ENCODE measurements at regions not wholly inside any gene's neighbourhood (a gene's known extent, or its start where the extent isn't known, plus 50 kb on each side); places are given as distances from the start of the nearest gene placed in this dataset.

DNA sequence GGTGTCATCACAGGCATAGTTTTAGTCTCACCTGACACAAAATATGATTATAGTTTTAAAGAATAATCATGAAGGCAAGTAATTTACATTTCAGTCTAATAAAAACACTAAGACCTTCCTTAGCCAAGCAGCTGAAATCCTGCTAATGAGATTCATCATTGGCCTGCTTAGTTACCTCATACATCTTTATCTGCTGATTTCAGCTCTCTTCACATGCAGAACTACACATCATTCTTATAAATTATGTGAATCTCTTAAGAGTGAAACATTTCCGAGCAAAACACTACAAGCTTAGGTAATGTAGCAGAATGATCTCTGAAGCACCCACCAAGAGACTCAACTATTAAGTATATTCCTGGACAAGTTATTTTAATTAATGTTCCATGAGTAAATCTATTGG lies 198.1 kb downstream of the DPY19L2 start:
- no peak overlapping the region for H3K4me3 ChIP-seq
- in situ Hi-C loops (cut with MboI) (no loop called here), intact Hi-C loops (cut with micrococcal nuclease; ENCODE audit: unreplicated experiment) (no loop called here)
- CTCF ChIA-PET = no interaction called here
- no peak overlapping the region for H3K9ac ChIP-seq (ENCODE audit: control insufficient read depth, insufficient read depth, low read length)
- no peak for DNase-seq (ENCODE audit: low read depth, low spot score)
- BruUV-seq (replicated peaks) = no TSS peak
- no peaks in the 10 kb centered on the region for H4K20me1 ChIP-seq (ENCODE audit: control insufficient read depth, insufficient read depth)
- POLR2A ChIA-PET = no interaction called here
- RAD21 ChIA-PET (ENCODE audit: unreplicated experiment) = no interaction called here
- TF ChIP-seq EGR1 (IDR thresholded peaks at IDR 0.05; ENCODE audit: borderline replicate concordance in 1 of 2, low read depth in 2 of 2, low read length in 2 of 2) = no peak
- TF ChIP-seq POLR2AphosphoS5 (IDR thresholded peaks at IDR 0.05; ENCODE audit: low read length) = no peak
- TF ChIP-seq CHD4 (IDR thresholded peaks at IDR 0.05) = no peak
- TF ChIP-seq, protein P1, sequence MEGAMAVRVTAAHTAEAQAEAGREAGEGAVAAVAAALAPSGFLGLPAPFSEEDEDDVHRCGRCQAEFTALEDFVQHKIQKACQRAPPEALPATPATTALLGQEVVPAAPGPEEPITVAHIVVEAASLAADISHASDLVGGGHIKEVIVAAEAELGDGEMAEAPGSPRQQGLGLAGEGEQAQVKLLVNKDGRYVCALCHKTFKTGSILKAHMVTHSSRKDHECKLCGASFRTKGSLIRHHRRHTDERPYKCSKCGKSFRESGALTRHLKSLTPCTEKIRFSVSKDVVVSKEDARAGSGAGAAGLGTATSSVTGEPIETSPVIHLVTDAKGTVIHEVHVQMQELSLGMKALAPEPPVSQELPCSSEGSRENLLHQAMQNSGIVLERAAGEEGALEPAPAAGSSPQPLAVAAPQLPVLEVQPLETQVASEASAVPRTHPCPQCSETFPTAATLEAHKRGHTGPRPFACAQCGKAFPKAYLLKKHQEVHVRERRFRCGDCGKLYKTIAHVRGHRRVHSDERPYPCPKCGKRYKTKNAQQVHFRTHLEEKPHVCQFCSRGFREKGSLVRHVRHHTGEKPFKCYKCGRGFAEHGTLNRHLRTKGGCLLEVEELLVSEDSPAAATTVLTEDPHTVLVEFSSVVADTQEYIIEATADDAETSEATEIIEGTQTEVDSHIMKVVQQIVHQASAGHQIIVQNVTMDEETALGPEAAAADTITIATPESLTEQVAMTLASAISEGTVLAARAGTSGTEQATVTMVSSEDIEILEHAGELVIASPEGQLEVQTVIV (IDR thresholded peaks at IDR 0.05; ENCODE audit: borderline replicate concordance, partially characterized antibody) = no peak
- no peak for TF ChIP-seq ZZZ3 (IDR thresholded peaks at IDR 0.05; ENCODE audit: control insufficient read depth, insufficient read length, low read depth)
- no peak for TF ChIP-seq CHD2 (IDR thresholded peaks at IDR 0.05; ENCODE audit: borderline replicate concordance, low read depth, low read length)
- TF ChIP-seq ZNF207 (IDR thresholded peaks at IDR 0.05; ENCODE audit: borderline replicate concordance) = no peak
- TF ChIP-seq, protein P2, sequence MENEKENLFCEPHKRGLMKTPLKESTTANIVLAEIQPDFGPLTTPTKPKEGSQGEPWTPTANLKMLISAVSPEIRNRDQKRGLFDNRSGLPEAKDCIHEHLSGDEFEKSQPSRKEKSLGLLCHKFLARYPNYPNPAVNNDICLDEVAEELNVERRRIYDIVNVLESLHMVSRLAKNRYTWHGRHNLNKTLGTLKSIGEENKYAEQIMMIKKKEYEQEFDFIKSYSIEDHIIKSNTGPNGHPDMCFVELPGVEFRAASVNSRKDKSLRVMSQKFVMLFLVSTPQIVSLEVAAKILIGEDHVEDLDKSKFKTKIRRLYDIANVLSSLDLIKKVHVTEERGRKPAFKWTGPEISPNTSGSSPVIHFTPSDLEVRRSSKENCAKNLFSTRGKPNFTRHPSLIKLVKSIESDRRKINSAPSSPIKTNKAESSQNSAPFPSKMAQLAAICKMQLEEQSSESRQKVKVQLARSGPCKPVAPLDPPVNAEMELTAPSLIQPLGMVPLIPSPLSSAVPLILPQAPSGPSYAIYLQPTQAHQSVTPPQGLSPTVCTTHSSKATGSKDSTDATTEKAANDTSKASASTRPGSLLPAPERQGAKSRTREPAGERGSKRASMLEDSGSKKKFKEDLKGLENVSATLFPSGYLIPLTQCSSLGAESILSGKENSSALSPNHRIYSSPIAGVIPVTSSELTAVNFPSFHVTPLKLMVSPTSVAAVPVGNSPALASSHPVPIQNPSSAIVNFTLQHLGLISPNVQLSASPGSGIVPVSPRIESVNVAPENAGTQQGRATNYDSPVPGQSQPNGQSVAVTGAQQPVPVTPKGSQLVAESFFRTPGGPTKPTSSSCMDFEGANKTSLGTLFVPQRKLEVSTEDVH (IDR thresholded peaks at IDR 0.05; ENCODE audit: low read depth, partially characterized antibody) = no peak
- no peak for TF ChIP-seq WRNIP1 (IDR thresholded peaks at IDR 0.05; ENCODE audit: borderline replicate concordance, low read depth, low read length)
- TF ChIP-seq CREM (IDR thresholded peaks at IDR 0.05; ENCODE audit: low read depth) = no peak
- no peak for TF ChIP-seq POLR2AphosphoS2 (IDR thresholded peaks at IDR 0.05; ENCODE audit: low read depth, low read length)
- TF ChIP-seq FOXM1 (IDR thresholded peaks at IDR 0.05; ENCODE audit: low read depth, low read length) = no peak
- TF ChIP-seq, protein P3, sequence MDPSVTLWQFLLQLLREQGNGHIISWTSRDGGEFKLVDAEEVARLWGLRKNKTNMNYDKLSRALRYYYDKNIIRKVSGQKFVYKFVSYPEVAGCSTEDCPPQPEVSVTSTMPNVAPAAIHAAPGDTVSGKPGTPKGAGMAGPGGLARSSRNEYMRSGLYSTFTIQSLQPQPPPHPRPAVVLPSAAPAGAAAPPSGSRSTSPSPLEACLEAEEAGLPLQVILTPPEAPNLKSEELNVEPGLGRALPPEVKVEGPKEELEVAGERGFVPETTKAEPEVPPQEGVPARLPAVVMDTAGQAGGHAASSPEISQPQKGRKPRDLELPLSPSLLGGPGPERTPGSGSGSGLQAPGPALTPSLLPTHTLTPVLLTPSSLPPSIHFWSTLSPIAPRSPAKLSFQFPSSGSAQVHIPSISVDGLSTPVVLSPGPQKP (IDR thresholded peaks at IDR 0.05; ENCODE audit: low read depth, low read length) = no peak
- no peak for TF ChIP-seq YY1 (IDR thresholded peaks at IDR 0.05; ENCODE audit: low read depth, low read length)
- no peak overlapping the region for H3K27ac ChIP-seq (ENCODE audit: control insufficient read depth, insufficient read depth)
- no peak overlapping the region for H2AFZ ChIP-seq (ENCODE audit: control insufficient read depth, low read depth, low read length)
- no peaks in the 10 kb centered on the region for H3K36me3 ChIP-seq (ENCODE audit: control insufficient read depth in 2 of 2, insufficient read depth in 2 of 2, low read length in 1 of 2)
- no peaks in the 10 kb centered on the region for H3K9me3 ChIP-seq (replicated peaks; ENCODE audit: control insufficient read depth, insufficient read depth, low read length)
- H3K27me3 ChIP-seq (replicated peaks in 1 of 2; ENCODE audit: control insufficient read depth in 2 of 2, insufficient read depth in 2 of 2, low read length in 1 of 2) = no peaks in the 10 kb centered on the region
- H3K4me1 ChIP-seq (ENCODE audit: control insufficient read depth, insufficient read depth, low read length) = no peaks in the 10 kb centered on the region
- FAIRE-seq = no peak
- no peak overlapping the region for H3K4me2 ChIP-seq (ENCODE audit: control insufficient read depth, insufficient read depth)
- SMC1A ChIA-PET (ENCODE audit: uncharacterized antibody, unreplicated experiment) = no interaction called here
- 62% methylated on average over 1 of the region's 1 CpG for WGBS (ENCODE audit: insufficient coverage, insufficient replicate concordance, low lambda C conversion rate, missing lambda C conversion rate)
- H3K79me2 ChIP-seq (ENCODE audit: control insufficient read depth, insufficient read depth, low read length) = no peaks in the 10 kb centered on the region
- ATAC-seq = no peak

Data from GM12878 (cell line).